Calu3 (cell line): ENCODE measurements at regions not wholly inside any gene's neighbourhood (a gene's known extent, or its start where the extent isn't known, plus 50 kb on each side); places are given as distances from the start of the nearest gene placed in this dataset.

Source experiments
- BruUV-seq: library from RNA; stranded (reverse); fragments of 400-500 nt; replicated peaks from 2 replicates; lab custom pipeline; 2021; lab: Mats Ljungman, UMichigan
- CTCF ChIA-PET: fragments of 300-600 bp; sonication (Branson Sonifier 250); formaldehyde crosslinking; loops from one replicate; lab custom pipeline; 2022; ENCODE audit warnings: antibody characterized with exemption; lab: Charles Lee
- DNase-seq: peaks from one replicate; pipeline ENCODE4 v3.0.0; 2022
- H3K27ac Mint-ChIP-seq: one replicate; pipeline ENCODE4 v1.8.0; 2022; ENCODE audit warnings: mixed read lengths; ENCODE audit not compliant: unreplicated experiment
- H3K27me3 Mint-ChIP-seq: one replicate; pipeline ENCODE4 v1.8.0; 2022; ENCODE audit warnings: mixed read lengths; ENCODE audit not compliant: unreplicated experiment
- H3K36me3 Mint-ChIP-seq: one replicate; pipeline ENCODE4 v1.8.0; 2022; ENCODE audit warnings: mild to moderate bottlenecking, moderate library complexity, mixed read lengths; ENCODE audit not compliant: insufficient read depth, unreplicated experiment
- H3K4me1 Mint-ChIP-seq: one replicate; pipeline ENCODE4 v1.8.0; 2022; ENCODE audit warnings: mild to moderate bottlenecking, low read depth, mixed read lengths; ENCODE audit not compliant: unreplicated experiment
- H3K4me3 Mint-ChIP-seq: one replicate; pipeline ENCODE4 v1.8.0; 2022; ENCODE audit warnings: mild to moderate bottlenecking, low read depth, moderate library complexity, mixed read lengths; ENCODE audit not compliant: unreplicated experiment
- H3K9me3 Mint-ChIP-seq: one replicate; pipeline ENCODE4 v1.8.0; 2022; ENCODE audit warnings: low read depth, mixed read lengths; ENCODE audit not compliant: unreplicated experiment
- CTCF ChIP-seq: fragments of 200-600 bp; IDR thresholded peaks from one replicate; pipeline ENCODE4 v1.8.0; 2022; ENCODE audit warnings: antibody characterized with exemption; ENCODE audit not compliant: unreplicated experiment
- intact Hi-C: fragments of 100-400 bp; cut with micrococcal nuclease; formaldehyde crosslinking; loops from one replicate; pipeline ENCODE4 v1.10.0; 2022; ENCODE audit not compliant: unreplicated experiment

- peaks cover 36% of the 10 kb centered on the region for H3K27me3 Mint-ChIP-seq
- H3K4me3 Mint-ChIP-seq: no peak overlapping the region
- no peak for TF ChIP-seq CTCF
- no peak for DNase-seq
- no peaks in the 10 kb centered on the region for H3K36me3 Mint-ChIP-seq
- intact Hi-C loops: no loop called here
- H3K27ac Mint-ChIP-seq: no peak overlapping the region
- BruUV-seq: no TSS peak
- no peaks in the 10 kb centered on the region for H3K4me1 Mint-ChIP-seq
- peaks cover 3% of the 10 kb centered on the region for H3K9me3 Mint-ChIP-seq
- CTCF ChIA-PET: no interaction called here
Observed at GRCh38 chr11:12611352-12611751, 62.9 kb upstream of the TEAD1 start.

GRCh38 chr11:12617632-12618031, 56.6 kb upstream of the TEAD1 start:
- DNase-seq: no peak
- CTCF ChIA-PET: no interaction called here
- TF ChIP-seq CTCF: no peak
- Mint-ChIP-seq H3K36me3 (no peaks in the 10 kb centered on the region), H3K27me3 (peaks cover 14% of the 10 kb centered on the region), H3K4me1 (no peaks in the 10 kb centered on the region), H3K27ac (no peak overlapping the region), H3K9me3 (peaks cover 7% of the 10 kb centered on the region), H3K4me3 (no peak overlapping the region)
- intact Hi-C loops: no loop called here
- no TSS peak for BruUV-seq

GRCh38 chr11:12618743-12619540, 55.3 kb upstream of the TEAD1 start:
- Mint-ChIP-seq H3K4me1 (no peaks in the 10 kb centered on the region), H3K36me3 (no peaks in the 10 kb centered on the region), H3K27me3 (peaks cover 8% of the 10 kb centered on the region), H3K9me3 (peaks cover 4% of the 10 kb centered on the region), H3K27ac (no peak overlapping the region), H3K4me3 (no peak overlapping the region)
- no peak for DNase-seq
- intact Hi-C loops: no loop called here
- CTCF ChIA-PET: no interaction called here
- no peak for TF ChIP-seq CTCF
- no TSS peak for BruUV-seq

GRCh38 chr11:12623869-12624268, 50.4 kb upstream of the TEAD1 start:
- no peak for TF ChIP-seq CTCF
- no peak for DNase-seq
- Mint-ChIP-seq H3K36me3 (no peaks in the 10 kb centered on the region), H3K27me3 (no peaks in the 10 kb centered on the region), H3K4me3 (no peak overlapping the region), H3K27ac (no peak overlapping the region), H3K4me1 (peaks cover 10% of the 10 kb centered on the region), H3K9me3 (peaks cover 9% of the 10 kb centered on the region)
- intact Hi-C loops: no loop called here
- no TSS peak for BruUV-seq
- CTCF ChIA-PET: no interaction called here
